ENCODE measurements at regions not wholly inside any gene's neighbourhood (a gene's known extent, or its start where the extent isn't known, plus 50 kb on each side); places are given as distances from the start of the nearest gene placed in this dataset.
"Not testable (repeated sequence)": the region's sequence is repeated elsewhere in the genome, so short reads cannot be mapped to it uniquely, and the experiment has no call there.

GRCh38 chr12:9304540-9304939 lies 96.3 kb upstream of the PZP start:
- not testable (repeated sequence) for DNase-seq

GRCh38 chr12:9295872-9296271 lies 87.7 kb upstream of the PZP start:
- not testable (repeated sequence) for DNase-seq

- not testable (repeated sequence) for DNase-seq
These were observed 86.0 kb upstream of the PZP start for GRCh38 chr12:9294072-9294620.

GRCh38 chr12:9293391-9293790 lies 85.2 kb upstream of the PZP start:
- DNase-seq = not testable (repeated sequence)

- DNase-seq = not testable (repeated sequence)
These were observed 81.8 kb upstream of the PZP start for GRCh38 chr12:9289984-9290383.

- not testable (repeated sequence) for DNase-seq
These were observed 76.5 kb upstream of the PZP start for GRCh38 chr12:9284724-9285123.

- not testable (repeated sequence) for DNase-seq
These were observed 76.0 kb upstream of the PZP start for GRCh38 chr12:9284197-9284596.

GRCh38 chr12:9283346-9284095 lies 75.3 kb upstream of the PZP start:
- peak; percentile 52 for DNase-seq

GRCh38 chr12:9276990-9277389 lies 68.8 kb upstream of the PZP start:
- no peak for DNase-seq

GRCh38 chr12:9273276-9273675 lies 65.1 kb upstream of the PZP start:
- no peak for DNase-seq

- no peak for DNase-seq
These were observed 63.7 kb upstream of the PZP start for GRCh38 chr12:9271875-9272274.

- DNase-seq = no peak
These were observed 56.4 kb upstream of the PZP start for GRCh38 chr12:9264546-9264945.

- no peak for DNase-seq
These were observed 52.7 kb upstream of the PZP start for GRCh38 chr12:9260931-9261330.

GRCh38 chr12:9258676-9259075 lies 50.5 kb upstream of the PZP start:
- DNase-seq = no peak

All from activated T-cell treated with anti-CD3 and anti-CD28 coated beads for 4 hours (primary cell).